ENCODE measurements at regions not wholly inside any gene's neighbourhood (a gene's known extent, or its start where the extent isn't known, plus 50 kb on each side); places are given as distances from the start of the nearest gene placed in this dataset.

DNA sequence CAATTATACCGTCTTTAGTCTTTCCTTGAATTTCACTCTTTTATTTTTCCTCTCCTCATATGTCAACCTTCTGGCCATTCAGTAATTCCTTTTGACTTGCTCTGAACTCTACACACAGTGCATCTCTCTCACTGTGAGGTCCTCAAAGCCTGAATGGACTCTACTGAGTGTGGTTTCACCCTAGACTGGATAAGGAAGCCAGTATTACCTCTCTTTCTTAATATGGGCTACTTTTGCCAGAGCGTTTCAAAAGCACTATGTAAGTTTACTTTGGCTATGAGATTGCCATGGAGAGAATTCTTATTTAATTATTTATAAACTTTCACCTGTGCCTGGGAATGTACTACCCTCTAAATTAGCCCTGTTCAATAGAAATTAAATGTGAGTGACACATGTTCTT, 343.5 kb upstream of the DDHD1 start:
- H3K36me3 ChIP-seq (ENCODE audit: control insufficient read depth, insufficient read depth, low read length) = no peaks in the 10 kb centered on the region
- H3K4me1 ChIP-seq (ENCODE audit: control insufficient read depth, insufficient read depth, low read length) = peaks cover 10% of the 10 kb centered on the region
- no peaks in the 10 kb centered on the region for H3K27me3 ChIP-seq (ENCODE audit: control insufficient read depth, insufficient read depth, low read length)
- H3K9ac ChIP-seq (ENCODE audit: low read length) = no peak overlapping the region
- H3K4me3 ChIP-seq (ENCODE audit: low read length) = no peak overlapping the region
- H3K27ac ChIP-seq (ENCODE audit: low read depth, low read length) = no peak overlapping the region

DNA sequence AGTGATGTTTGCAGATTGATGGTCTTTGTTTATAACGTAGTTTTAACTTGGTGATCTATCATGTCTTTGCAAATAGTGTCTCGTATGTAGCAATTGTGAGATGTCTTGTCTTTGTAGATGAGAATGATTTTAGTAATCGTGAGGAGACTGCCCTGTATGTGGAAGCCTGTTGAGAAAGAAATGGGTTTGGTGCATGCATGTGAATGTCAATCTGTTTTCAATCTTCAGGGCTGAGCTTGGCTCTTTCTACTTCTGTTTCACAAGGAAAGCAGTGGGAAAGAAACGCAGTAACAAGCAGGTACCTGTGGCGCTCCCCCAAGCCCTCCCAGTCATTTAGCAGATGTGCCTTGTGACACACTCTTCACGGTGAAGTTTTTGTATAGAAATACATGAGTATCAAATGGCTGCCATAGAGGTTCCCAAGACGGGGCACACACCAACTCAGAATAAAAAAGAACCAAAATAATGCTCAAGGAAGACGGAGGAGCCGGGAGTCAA, 342.8 kb upstream of the DDHD1 start:
- no peaks in the 10 kb centered on the region for H3K36me3 ChIP-seq (ENCODE audit: control insufficient read depth, insufficient read depth, low read length)
- no peak overlapping the region for H3K27ac ChIP-seq (ENCODE audit: low read depth, low read length)
- H3K27me3 ChIP-seq (ENCODE audit: control insufficient read depth, insufficient read depth, low read length) = no peaks in the 10 kb centered on the region
- peaks cover 4% of the 10 kb centered on the region for H3K4me1 ChIP-seq (ENCODE audit: control insufficient read depth, insufficient read depth, low read length)
- H3K9ac ChIP-seq (ENCODE audit: low read length) = no peak overlapping the region
- H3K4me3 ChIP-seq (ENCODE audit: low read length) = no peak overlapping the region

DNA sequence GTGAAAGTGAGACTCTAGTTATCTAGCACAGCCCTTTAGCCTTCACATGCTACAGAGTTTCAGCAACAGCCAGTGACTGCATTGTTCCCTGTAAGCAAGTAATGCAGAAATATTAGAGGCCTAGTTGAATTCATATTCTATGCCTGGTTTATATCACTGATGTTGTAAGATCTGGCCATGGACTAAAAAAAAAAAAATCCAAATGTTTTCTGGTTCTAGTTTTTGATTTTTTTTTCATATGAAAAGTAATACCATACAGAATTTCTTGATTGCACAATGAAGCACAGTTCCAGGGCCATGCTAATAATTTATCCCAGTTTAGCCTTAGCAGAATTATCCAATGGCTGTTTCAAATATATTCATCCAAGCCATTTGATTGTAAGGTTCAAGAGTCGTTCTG, 341.5 kb upstream of the DDHD1 start:
- Histone ChIP-seq H3K27ac (ENCODE audit: low read depth, low read length) (no peak overlapping the region), H3K27me3 (ENCODE audit: control insufficient read depth, insufficient read depth, low read length) (no peaks in the 10 kb centered on the region), H3K4me3 (ENCODE audit: low read length) (no peak overlapping the region), H3K4me1 (ENCODE audit: control insufficient read depth, insufficient read depth, low read length) (peaks cover 4% of the 10 kb centered on the region), H3K36me3 (ENCODE audit: control insufficient read depth, insufficient read depth, low read length) (no peaks in the 10 kb centered on the region), H3K9ac (ENCODE audit: low read length) (no peak overlapping the region)

DNA sequence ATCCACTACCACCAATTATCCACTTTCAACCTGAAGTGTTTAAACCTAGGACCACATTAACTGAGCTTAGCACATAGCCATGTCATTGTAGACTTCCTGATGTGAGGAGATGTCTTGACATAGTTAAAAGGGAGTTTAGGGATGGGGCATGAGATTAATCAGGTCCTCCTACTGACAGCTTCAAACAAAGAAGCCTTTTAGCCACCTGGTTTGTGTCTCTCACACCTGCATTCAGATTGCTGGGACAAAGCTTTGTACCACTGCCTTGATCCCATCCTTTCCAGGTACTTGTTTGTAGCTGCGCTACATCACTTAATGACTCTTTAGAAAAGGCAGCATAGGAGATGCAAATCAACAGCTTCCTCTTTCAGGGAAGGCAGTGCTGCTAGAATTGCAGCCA, 340.7 kb upstream of the DDHD1 start:
- Histone ChIP-seq H3K27ac (ENCODE audit: low read depth, low read length) (no peak overlapping the region), H3K36me3 (ENCODE audit: control insufficient read depth, insufficient read depth, low read length) (no peaks in the 10 kb centered on the region), H3K4me3 (ENCODE audit: low read length) (no peak overlapping the region), H3K9ac (ENCODE audit: low read length) (no peak overlapping the region), H3K27me3 (ENCODE audit: control insufficient read depth, insufficient read depth, low read length) (no peaks in the 10 kb centered on the region), H3K4me1 (ENCODE audit: control insufficient read depth, insufficient read depth, low read length) (peaks cover 4% of the 10 kb centered on the region)

DNA sequence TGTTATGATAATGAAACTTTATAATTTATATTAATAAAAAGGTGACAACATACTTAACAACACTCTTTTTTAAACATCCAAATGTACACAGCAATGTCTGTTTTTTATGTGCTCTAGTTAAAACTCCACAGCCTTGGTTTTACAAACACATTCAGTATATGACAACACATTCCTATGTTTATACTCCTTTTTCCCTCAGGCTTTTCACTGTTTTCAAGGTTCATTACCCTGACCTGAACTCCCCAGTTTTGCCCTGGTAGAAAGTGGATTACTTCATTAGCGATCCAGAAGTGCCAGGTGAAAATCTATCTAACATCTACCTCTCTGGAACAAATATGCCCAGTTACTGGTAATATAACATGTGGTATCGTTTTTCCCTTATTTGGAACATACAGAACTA, 340.2 kb upstream of the DDHD1 start:
- no peak overlapping the region for H3K27ac ChIP-seq (ENCODE audit: low read depth, low read length)
- H3K36me3 ChIP-seq (ENCODE audit: control insufficient read depth, insufficient read depth, low read length) = no peaks in the 10 kb centered on the region
- no peak overlapping the region for H3K9ac ChIP-seq (ENCODE audit: low read length)
- no peak overlapping the region for H3K4me3 ChIP-seq (ENCODE audit: low read length)
- H3K27me3 ChIP-seq (ENCODE audit: control insufficient read depth, insufficient read depth, low read length) = no peaks in the 10 kb centered on the region
- peaks cover 4% of the 10 kb centered on the region for H3K4me1 ChIP-seq (ENCODE audit: control insufficient read depth, insufficient read depth, low read length)

DNA sequence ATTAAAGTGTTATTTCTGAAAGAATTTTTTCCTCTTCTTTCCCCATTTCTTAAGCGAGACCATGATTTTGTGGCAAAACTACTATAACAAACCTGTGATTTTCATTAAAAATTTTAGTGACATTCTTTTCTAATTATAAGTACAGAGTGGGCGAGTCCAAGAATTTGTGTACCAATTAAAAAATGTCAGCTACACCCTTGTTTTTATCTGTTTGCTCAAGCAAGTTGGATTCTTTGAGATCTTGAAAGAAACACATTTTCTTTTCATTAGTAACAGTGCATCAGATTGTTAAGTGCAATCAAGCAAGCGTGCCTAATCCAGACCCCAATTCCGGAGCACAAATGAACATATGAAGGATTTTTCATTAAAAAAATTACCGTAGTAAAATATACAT, 338.8 kb upstream of the DDHD1 start:
- H3K4me1 ChIP-seq (ENCODE audit: control insufficient read depth, insufficient read depth, low read length) = peaks cover 4% of the 10 kb centered on the region
- H3K27ac ChIP-seq (ENCODE audit: low read depth, low read length) = no peak overlapping the region
- no peak overlapping the region for H3K9ac ChIP-seq (ENCODE audit: low read length)
- no peak overlapping the region for H3K4me3 ChIP-seq (ENCODE audit: low read length)
- H3K27me3 ChIP-seq (ENCODE audit: control insufficient read depth, insufficient read depth, low read length) = no peaks in the 10 kb centered on the region
- no peaks in the 10 kb centered on the region for H3K36me3 ChIP-seq (ENCODE audit: control insufficient read depth, insufficient read depth, low read length)

DNA sequence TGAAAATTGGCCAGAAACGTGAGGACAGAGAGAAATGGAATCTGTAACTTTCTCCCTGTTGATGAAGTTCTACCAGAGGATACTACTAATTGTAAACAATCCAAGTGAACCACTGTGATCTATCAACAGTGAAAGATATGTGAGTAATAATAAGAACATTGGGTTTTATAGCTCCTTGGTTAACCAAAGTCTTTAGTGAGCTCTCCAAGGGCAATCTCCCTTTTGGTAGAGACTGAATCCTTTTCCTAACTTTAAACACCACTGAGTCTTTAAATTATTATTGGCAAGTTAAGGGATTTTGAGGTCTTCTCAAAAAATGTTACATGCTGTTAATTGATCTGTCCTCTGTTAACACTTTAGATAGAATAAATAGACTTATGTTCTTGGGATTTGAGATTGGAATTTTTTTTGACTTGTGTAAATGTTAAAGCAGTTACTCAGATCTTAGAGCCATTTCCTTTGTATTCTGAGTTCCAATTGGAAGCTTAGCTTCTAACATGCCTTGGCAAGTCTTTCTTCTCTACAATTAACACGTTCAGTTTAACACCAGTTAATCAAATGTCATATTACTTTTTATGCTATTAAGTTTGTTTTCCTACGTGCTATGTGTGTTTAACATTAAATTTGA, 338.2 kb upstream of the DDHD1 start:
- Histone ChIP-seq H3K9ac (ENCODE audit: low read length) (no peak overlapping the region), H3K36me3 (ENCODE audit: control insufficient read depth, insufficient read depth, low read length) (no peaks in the 10 kb centered on the region), H3K27ac (ENCODE audit: low read depth, low read length) (no peak overlapping the region), H3K4me3 (ENCODE audit: low read length) (no peak overlapping the region), H3K27me3 (ENCODE audit: control insufficient read depth, insufficient read depth, low read length) (no peaks in the 10 kb centered on the region), H3K4me1 (ENCODE audit: control insufficient read depth, insufficient read depth, low read length) (peaks cover 4% of the 10 kb centered on the region)

DNA sequence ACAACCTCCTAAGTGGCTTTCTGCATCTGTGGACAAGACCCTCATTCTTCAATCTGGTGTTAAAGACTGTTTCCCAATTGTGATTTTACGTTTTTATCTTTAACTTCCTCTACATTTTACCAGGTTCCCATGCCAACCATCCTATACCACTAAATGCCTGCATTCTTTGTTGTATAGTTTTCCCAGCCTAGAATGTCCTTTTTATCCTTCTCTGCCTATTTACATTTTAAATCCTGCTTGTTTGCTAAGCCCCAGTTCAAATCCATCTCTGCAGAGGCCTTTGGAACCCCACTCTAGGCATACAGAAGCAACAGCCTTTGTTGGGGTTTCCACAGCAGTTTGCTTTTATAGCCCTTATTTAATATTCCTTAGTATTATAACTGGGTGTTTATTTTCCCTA, 325.1 kb upstream of the DDHD1 start:
- Histone ChIP-seq H3K27me3 (ENCODE audit: control insufficient read depth, insufficient read depth, low read length) (no peaks in the 10 kb centered on the region), H3K27ac (ENCODE audit: low read depth, low read length) (no peak overlapping the region), H3K4me3 (ENCODE audit: low read length) (no peak overlapping the region), H3K4me1 (ENCODE audit: control insufficient read depth, insufficient read depth, low read length) (no peaks in the 10 kb centered on the region), H3K9ac (ENCODE audit: low read length) (no peak overlapping the region), H3K36me3 (ENCODE audit: control insufficient read depth, insufficient read depth, low read length) (no peaks in the 10 kb centered on the region)

DNA sequence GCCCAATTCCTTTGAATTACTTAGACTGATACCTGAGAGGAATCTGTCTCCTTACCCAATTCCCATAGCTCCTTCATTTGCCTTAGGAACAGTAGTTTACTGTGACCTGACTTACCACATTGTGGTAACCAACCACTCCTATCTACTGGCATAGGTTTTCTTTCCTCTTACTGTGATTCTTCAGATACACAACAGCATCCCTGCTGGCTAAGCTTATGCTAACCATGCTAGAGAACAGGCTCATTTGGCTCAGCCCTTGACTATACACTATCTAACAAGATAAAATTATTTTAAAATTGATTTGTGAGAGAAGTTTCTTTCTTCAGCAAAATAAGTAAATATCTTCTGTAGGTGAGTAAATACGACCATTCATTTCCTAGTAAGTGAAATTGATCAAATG, 320.4 kb upstream of the DDHD1 start:
- Histone ChIP-seq H3K27me3 (ENCODE audit: control insufficient read depth, insufficient read depth, low read length) (no peaks in the 10 kb centered on the region), H3K36me3 (ENCODE audit: control insufficient read depth, insufficient read depth, low read length) (no peaks in the 10 kb centered on the region), H3K4me3 (ENCODE audit: low read length) (no peak overlapping the region), H3K9ac (ENCODE audit: low read length) (no peak overlapping the region), H3K27ac (ENCODE audit: low read depth, low read length) (no peak overlapping the region), H3K4me1 (ENCODE audit: control insufficient read depth, insufficient read depth, low read length) (no peaks in the 10 kb centered on the region)

DNA sequence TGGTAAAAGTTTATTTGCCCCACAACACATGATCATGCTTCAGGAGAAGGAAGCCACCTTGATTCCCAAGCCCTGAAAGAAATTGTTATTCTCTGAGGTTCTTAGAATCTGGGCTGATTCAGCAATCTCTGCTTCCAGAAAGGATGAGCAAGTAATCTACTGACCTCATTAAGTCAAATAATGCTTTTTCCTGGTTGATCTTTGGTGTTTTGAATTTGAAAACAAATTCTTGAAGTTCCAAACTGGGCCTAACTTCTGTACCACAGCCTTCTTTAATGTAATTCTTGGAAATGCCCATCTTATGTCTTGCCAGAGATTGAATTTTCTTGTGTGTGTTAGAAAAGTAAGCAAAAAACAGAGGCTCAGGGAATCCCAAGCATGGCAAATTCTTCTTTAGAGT, 319.2 kb upstream of the DDHD1 start:
- no peak overlapping the region for H3K27ac ChIP-seq (ENCODE audit: low read depth, low read length)

DNA sequence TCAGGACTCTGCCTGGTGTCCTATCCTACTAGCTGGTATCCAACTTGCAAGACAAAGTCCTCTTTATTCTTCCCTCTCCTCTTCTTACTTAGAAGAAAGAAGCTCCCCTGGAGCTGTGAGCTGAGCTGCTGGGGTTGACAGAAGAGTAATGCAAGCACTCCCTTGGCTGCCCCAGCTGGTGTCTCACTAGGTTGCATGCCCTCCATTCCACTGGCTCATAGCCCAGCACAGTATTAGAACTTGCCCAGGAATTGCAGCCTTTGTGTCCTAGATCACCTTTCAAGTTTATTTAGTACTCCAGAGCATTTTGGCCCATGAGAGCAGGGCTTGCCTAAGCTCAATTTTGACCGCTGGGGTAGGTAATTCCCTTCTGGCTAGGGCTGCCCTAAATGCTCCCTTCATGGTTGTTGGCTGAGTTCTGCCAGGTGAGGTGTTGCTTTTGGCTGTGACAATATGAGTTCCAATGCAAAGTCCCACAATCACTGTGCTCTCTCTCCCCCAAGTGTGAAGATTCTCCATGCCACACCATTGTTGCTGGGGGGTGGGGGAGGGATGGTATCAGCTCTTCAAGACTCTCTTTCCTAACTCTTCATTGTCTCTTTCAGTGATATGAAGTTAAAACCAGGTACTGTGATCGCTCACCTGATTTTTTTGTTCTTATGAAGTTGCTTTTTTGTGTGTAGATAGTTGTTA, 317.4 kb upstream of the DDHD1 start:
- no peak overlapping the region for H3K9ac ChIP-seq (ENCODE audit: low read length)
- no peak overlapping the region for H3K27ac ChIP-seq (ENCODE audit: low read depth, low read length)
- H3K4me1 ChIP-seq (ENCODE audit: control insufficient read depth, insufficient read depth, low read length) = no peaks in the 10 kb centered on the region
- no peaks in the 10 kb centered on the region for H3K36me3 ChIP-seq (ENCODE audit: control insufficient read depth, insufficient read depth, low read length)
- H3K4me3 ChIP-seq (ENCODE audit: low read length) = no peak overlapping the region
- H3K27me3 ChIP-seq (ENCODE audit: control insufficient read depth, insufficient read depth, low read length) = no peaks in the 10 kb centered on the region

More for the DNA sequence above, 319.2 kb upstream of the DDHD1 start:
- Histone ChIP-seq H3K27me3 (ENCODE audit: control insufficient read depth, insufficient read depth, low read length) (no peaks in the 10 kb centered on the region), H3K9ac (ENCODE audit: low read length) (no peak overlapping the region), H3K36me3 (ENCODE audit: control insufficient read depth, insufficient read depth, low read length) (no peaks in the 10 kb centered on the region), H3K4me1 (ENCODE audit: control insufficient read depth, insufficient read depth, low read length) (no peaks in the 10 kb centered on the region), H3K4me3 (ENCODE audit: low read length) (no peak overlapping the region)

DNA sequence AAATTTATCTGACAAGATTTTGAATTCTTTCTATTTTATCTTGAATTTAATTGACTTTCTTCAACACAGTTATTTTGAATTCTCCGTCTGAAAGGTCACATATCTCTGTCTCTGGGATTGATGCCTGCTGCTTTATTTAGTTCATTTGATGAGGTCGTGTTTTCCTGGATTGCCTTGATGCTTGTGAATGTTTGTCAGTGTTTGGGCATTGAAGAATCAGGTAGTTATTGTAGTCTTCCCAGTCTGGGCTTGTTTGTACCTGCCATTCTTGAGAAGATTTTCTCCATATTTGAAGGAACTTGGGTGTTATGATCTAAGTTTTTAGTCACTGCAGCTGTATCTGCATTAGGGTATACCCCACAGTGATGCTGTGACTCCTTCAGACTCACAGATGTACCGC, 315.8 kb upstream of the DDHD1 start:
- Histone ChIP-seq H3K27ac (ENCODE audit: low read depth, low read length) (no peak overlapping the region), H3K4me1 (ENCODE audit: control insufficient read depth, insufficient read depth, low read length) (no peaks in the 10 kb centered on the region), H3K4me3 (ENCODE audit: low read length) (no peak overlapping the region), H3K36me3 (ENCODE audit: control insufficient read depth, insufficient read depth, low read length) (no peaks in the 10 kb centered on the region), H3K9ac (ENCODE audit: low read length) (no peak overlapping the region), H3K27me3 (ENCODE audit: control insufficient read depth, insufficient read depth, low read length) (no peaks in the 10 kb centered on the region)

DNA sequence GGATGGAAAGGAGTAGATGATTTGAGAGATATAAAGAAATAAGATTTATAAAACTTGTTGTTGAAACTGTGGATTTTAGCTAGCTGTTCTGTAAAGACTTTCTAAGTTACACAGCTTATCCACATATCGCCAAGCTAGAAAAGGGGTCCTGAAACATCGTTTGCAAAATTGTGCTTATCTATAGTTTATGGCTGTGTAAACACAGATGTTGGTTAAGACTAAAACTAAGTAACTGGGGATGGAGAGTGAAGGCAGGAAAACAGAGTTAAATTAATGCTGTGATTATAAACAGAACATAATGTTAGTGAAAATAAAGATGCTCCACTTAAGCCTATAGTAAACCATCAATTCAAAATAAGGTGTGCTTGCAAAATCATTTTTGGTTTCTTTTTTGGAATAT, 311.3 kb upstream of the DDHD1 start:
- Histone ChIP-seq H3K27ac (ENCODE audit: low read depth, low read length) (no peak overlapping the region), H3K27me3 (ENCODE audit: control insufficient read depth, insufficient read depth, low read length) (no peaks in the 10 kb centered on the region)

More for the DNA sequence above, 311.3 kb upstream of the DDHD1 start:
- Histone ChIP-seq H3K36me3 (ENCODE audit: control insufficient read depth, insufficient read depth, low read length) (no peaks in the 10 kb centered on the region), H3K4me3 (ENCODE audit: low read length) (no peak overlapping the region), H3K4me1 (ENCODE audit: control insufficient read depth, insufficient read depth, low read length) (peaks cover 7% of the 10 kb centered on the region), H3K9ac (ENCODE audit: low read length) (no peak overlapping the region)

All from rectal smooth muscle tissue (tissue), 1 donor.